GM12878 (cell line): ENCODE measurements at regions not wholly inside any gene's neighbourhood (a gene's known extent, or its start where the extent isn't known, plus 50 kb on each side); places are given as distances from the start of the nearest gene placed in this dataset.

ENCODE experiments used
- CHD4 ChIP-seq: fragments of 200-600 bp; sonication (generic); IDR thresholded peaks from 2 replicates; pipeline ENCODE4 v1.6.1; 2016; ENCODE audit warnings: mild to moderate bottlenecking
- CUX1 ChIP-seq: IDR thresholded peaks from 2 replicates; pipeline ENCODE4 v1.6.1; 2012; ENCODE audit warnings: improper control_type of control experiment, low read depth, low read length; ENCODE audit not compliant: insufficient replicate concordance
- EZH2 ChIP-seq: IDR thresholded peaks from 2 replicates; pipeline ENCODE4 v1.6.1; 2012; ENCODE audit warnings: low read depth, mild to moderate bottlenecking, control low read depth, inconsistent platforms, low read length, borderline replicate concordance; ENCODE audit not compliant: control insufficient read depth
- HSF1 ChIP-seq: fragments of 150-350 bp; IDR thresholded peaks from 2 replicates; pipeline ENCODE4 v1.6.1; 2014; ENCODE audit warnings: mild to moderate bottlenecking, low read depth, low read length
- NKRF ChIP-seq: fragments of 450-650 bp; conservative IDR thresholded peaks from 2 replicates; pipeline ENCODE4 v1.6.1; 2017; ENCODE audit warnings: mild to moderate bottlenecking, moderate library complexity
- SREBF1 ChIP-seq: IDR thresholded peaks from 2 replicates; pipeline ENCODE4 v1.6.1; 2012; ENCODE audit warnings: mild to moderate bottlenecking, low read length
- SRF ChIP-seq, 2 experiments: IDR thresholded peaks; 2 replicates each; pipeline ENCODE4 v1.6.1; 2011; ENCODE audit warnings: low read depth in 2 of 2, low read length in 2 of 2, mild to moderate bottlenecking in 1 of 2, moderate library complexity in 1 of 2
- TBL1XR1 ChIP-seq: IDR thresholded peaks from 2 replicates; pipeline ENCODE4 v1.6.1; 2012; ENCODE audit warnings: low read depth, low read length, improper control_type of control experiment
- ZNF217 ChIP-seq: fragments of 450-650 bp; IDR thresholded peaks from 2 replicates; pipeline ENCODE4 v1.6.1; 2017; ENCODE audit warnings: antibody characterized with exemption, mild to moderate bottlenecking
- ZNF384 ChIP-seq: IDR thresholded peaks from 2 replicates; pipeline ENCODE4 v1.6.1; 2012; ENCODE audit warnings: low read depth, mild to moderate bottlenecking, low read length, improper control_type of control experiment, borderline replicate concordance

- no peak for TF ChIP-seq HSF1
- no peak for TF ChIP-seq EZH2
- TF ChIP-seq CUX1: no peak
- TF ChIP-seq SREBF1: no peak
- TF ChIP-seq SRF (IDR thresholded peaks at IDR 0.05; ENCODE audit: low read depth in 2 of 2, low read length in 2 of 2): no peak
- TF ChIP-seq TBL1XR1: no peak
- no peak for TF ChIP-seq ZNF384
- TF ChIP-seq CHD4: no peak
- TF ChIP-seq ZNF217: no peak
- TF ChIP-seq NKRF: no peak
Measured at GRCh38 chr5:3778000-3778550, 182.4 kb downstream of the IRX1 start (continued).
